K562 (cell line): ENCODE measurements at regions not wholly inside any gene's neighbourhood (a gene's known extent, or its start where the extent isn't known, plus 50 kb on each side); places are given as distances from the start of the nearest gene placed in this dataset.

Experiments used
- ATAC-seq: fragments of 200-7000 bp; cut with Tn5 transposase; 3 replicates; pipeline ENCODE4 v1.9.1; 2020; ENCODE audit warnings: moderate library complexity
- BruUV-seq: library from RNA; stranded (reverse); fragments of 400-500 nt; replicated peaks from 2 replicates; lab custom pipeline; 2021; lab: Mats Ljungman, UMichigan
- CTCF ChIA-PET: fragments of 300-600 bp; formaldehyde crosslinking; extraction: SDS; loops from one replicate; lab custom pipeline; 2021; ENCODE audit warnings: low intra/inter-chr PET ratio; lab: Yijun Ruan, JAX
- POLR2A ChIA-PET: fragments of 300-600, 350-650 bp; sonication (Branson Sonifier 250); formaldehyde crosslinking; extraction: SDS; loops from one replicate; lab custom pipeline; 2021; ENCODE audit warnings: antibody characterized with exemption, inconsistent platforms; lab: Yijun Ruan, JAX
- DNase-seq, 4 experiments: peaks; one replicate each; pipeline versions ENCODE4 v3.0.0 to v3.0.0-alpha.2; 2011 to 2018; ENCODE audit warnings: low spot score in 3 of 4, mixed read lengths in 3 of 4; ENCODE audit errors: extremely low read depth in 1 of 4
- FAIRE-seq: peaks from 2 replicates; lab custom pipeline; 2011; peaks lifted over from hg19 to GRCh38; lab: Jason Lieb, UNC
- H2AFZ ChIP-seq: 2 replicates; pipeline ENCODE4 v1.6.0; 2011; ENCODE audit warnings: low read depth, low read length, control low read depth, inconsistent platforms
- H3K27ac ChIP-seq: fragments of 200-600 bp; 3 replicates; pipeline ENCODE4 v1.8.0; 2011; ENCODE audit warnings: low read depth, mild to moderate bottlenecking, control low read depth, inconsistent platforms, low read length, moderate library complexity, mixed read lengths; ENCODE audit errors: extremely low read depth
- H3K27me3 ChIP-seq, 2 experiments: fragments of 300-600 bp in 1 of 2; 2 replicates in 1 of 2; 3 replicates in 1 of 2; pipeline versions ENCODE4 v1.6.0 to v1.8.0; 2011; ENCODE audit warnings: inconsistent platforms in 2 of 2, low read length in 2 of 2, mild to moderate bottlenecking in 1 of 2, mixed read lengths in 1 of 2, moderate library complexity in 1 of 2; ENCODE audit not compliant: control insufficient read depth in 2 of 2, insufficient read depth in 2 of 2
- H3K36me3 ChIP-seq: fragments of 300-600 bp; 3 replicates; pipeline ENCODE4 v1.8.0; 2011; ENCODE audit warnings: mild to moderate bottlenecking, low read length, inconsistent platforms; ENCODE audit not compliant: control insufficient read depth, insufficient read depth
- H3K4me1 ChIP-seq, 2 experiments: fragments of 200-600 bp in 1 of 2; replicated peaks in 1 of 2; 2 replicates in 1 of 2; 3 replicates in 1 of 2; pipeline versions ENCODE4 v1.5.1 to v1.8.0; 2011; ENCODE audit warnings: inconsistent platforms in 2 of 2, low read length in 2 of 2, mild to moderate bottlenecking in 1 of 2, mixed read lengths in 1 of 2, moderate library complexity in 1 of 2; ENCODE audit not compliant: control insufficient read depth in 2 of 2, insufficient read depth in 2 of 2
- H3K4me2 ChIP-seq: 2 replicates; pipeline ENCODE4 v1.6.1; 2011; ENCODE audit warnings: low read length, control low read depth, inconsistent platforms, mixed read lengths; ENCODE audit not compliant: insufficient read depth
- H3K4me3 ChIP-seq: fragments of 200-600 bp; sonication (generic), shearing (Covaris generic); 2 replicates; pipeline ENCODE4 v1.5.1; 2016; ENCODE audit warnings: control low read depth, inconsistent platforms
- H3K79me2 ChIP-seq: fragments of 200-600 bp; 3 replicates; pipeline ENCODE4 v1.8.0; 2011; ENCODE audit warnings: low read length, inconsistent platforms; ENCODE audit not compliant: control insufficient read depth, insufficient read depth
- H3K9ac ChIP-seq, 2 experiments: 2 replicates each; pipeline versions ENCODE4 v1.6.0 to v1.6.1; 2011; ENCODE audit warnings: low read depth in 2 of 2, low read length in 2 of 2, control low read depth in 1 of 2, inconsistent platforms in 1 of 2, mild to moderate bottlenecking in 1 of 2, mixed read lengths in 1 of 2; ENCODE audit not compliant: insufficient read depth in 1 of 2
- H3K9me1 ChIP-seq: one replicate; pipeline ENCODE4 v1.6.0; 2011; ENCODE audit warnings: inconsistent platforms, mild to moderate bottlenecking, low read length, moderate library complexity; ENCODE audit not compliant: control insufficient read depth, insufficient read depth
- H3K9me3 ChIP-seq: replicated peaks from 2 replicates; pipeline ENCODE4 v1.5.1; 2011; ENCODE audit warnings: low read depth, low read length, inconsistent platforms; ENCODE audit not compliant: control insufficient read depth, insufficient read depth
- H4K20me1 ChIP-seq: replicated peaks from 2 replicates; pipeline ENCODE4 v1.6.1; 2011; ENCODE audit warnings: low read length, inconsistent platforms, mixed read lengths; ENCODE audit not compliant: control insufficient read depth, insufficient read depth
- LARP7 ChIP-seq: fragments of 450-650 bp; IDR thresholded peaks from 2 replicates; pipeline ENCODE4 v1.6.1; 2016
- MYC ChIP-seq, 2 experiments: fragments of 250-450 bp in 1 of 2; sonication (Bioruptor Pico) in 1 of 2; IDR thresholded peaks; 2 replicates each; pipeline versions ENCODE4 v1.5.1 to v1.6.1; 2012 to 2021; ENCODE audit warnings: low read depth in 2 of 2, borderline replicate concordance in 1 of 2, improper control_type of control experiment in 1 of 2, low read length in 1 of 2, mild to moderate bottlenecking in 1 of 2, moderate library complexity in 1 of 2
- NFIC ChIP-seq: fragments of 450-650 bp; IDR thresholded peaks from 2 replicates; pipeline ENCODE4 v1.6.1; 2017; ENCODE audit warnings: mild to moderate bottlenecking, inconsistent platforms
- NFIX ChIP-seq: fragments of 250-450 bp; sonication (Bioruptor Pico); IDR thresholded peaks from 2 replicates; pipeline ENCODE4 v1.4.0; 2020; ENCODE audit warnings: low read depth, mild to moderate bottlenecking, moderate library complexity
- ZBED1 ChIP-seq: IDR thresholded peaks from 2 replicates; pipeline ENCODE4 v1.6.1; 2014
- ZNF316 ChIP-seq: fragments of 450-650 bp; IDR thresholded peaks from 2 replicates; pipeline ENCODE4 v1.6.1; 2016
- WGBS: fragments of 100-300 bp; shearing (Covaris generic); methylation state at CpG from one replicate; pipeline ENCODE4 v1.1.6; 2016; ENCODE audit warnings: low coverage, mixed read lengths; ENCODE audit not compliant: insufficient coverage; ENCODE audit errors: missing lambda C conversion rate; 5-methylcytosine and 5-hydroxymethylcytosine counted together
- in situ Hi-C: fragments of 300-500 bp; cut with MboI; formaldehyde crosslinking; loops from 4 replicates; pipeline ENCODE4 v1.15.0; 2018; ENCODE audit warnings: inconsistent platforms, mixed read lengths
- intact Hi-C: fragments of 100-400 bp; cut with micrococcal nuclease; formaldehyde crosslinking; loops from 2 replicates; pipeline ENCODE4 v1.14.2; 2022
- TF ChIP-seq, protein P1 (sequence below): fragments of 450-650 bp; IDR thresholded peaks from 2 replicates; pipeline ENCODE4 v1.6.1; 2016; ENCODE audit warnings: low read depth, mild to moderate bottlenecking, moderate library complexity
- TF ChIP-seq, protein P2 (sequence below): fragments of 450-650 bp; IDR thresholded peaks from 2 replicates; pipeline ENCODE4 v1.6.1; 2014; ENCODE audit warnings: low read depth, mild to moderate bottlenecking, moderate library complexity, borderline replicate concordance
- TF ChIP-seq, protein P3 (sequence below): IDR thresholded peaks from 2 replicates; pipeline ENCODE4 v1.6.1; 2011; ENCODE audit warnings: borderline replicate concordance, low read depth, mild to moderate bottlenecking, moderate library complexity, low read length; ENCODE audit not compliant: insufficient read depth, poor library complexity, severe bottlenecking
- TF ChIP-seq, protein P4 (sequence below): fragments of 450-650 bp; IDR thresholded peaks from 2 replicates; pipeline ENCODE4 v1.6.1; 2017; ENCODE audit warnings: antibody characterized with exemption

DNA sequence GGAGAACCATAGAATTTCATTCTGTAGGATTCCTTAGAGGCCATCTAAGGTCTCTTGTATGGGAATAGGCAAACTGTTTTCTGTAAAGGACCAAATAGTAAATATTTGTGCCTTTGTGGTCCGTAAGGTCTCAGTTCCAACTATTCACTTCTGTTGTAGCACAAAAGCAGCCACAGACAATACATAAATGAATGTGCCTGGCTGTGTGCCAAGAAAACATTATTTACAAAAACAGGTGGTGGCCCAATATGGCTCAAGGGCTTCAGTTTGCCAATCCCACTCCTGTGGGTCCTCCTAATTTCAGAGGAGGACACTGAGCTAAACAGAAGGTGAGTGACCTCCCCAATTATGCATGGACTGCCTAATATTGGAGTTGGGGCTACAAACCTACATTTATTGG lies 67.6 kb upstream of the EDEM3 start:
- no peaks in the 10 kb centered on the region for H3K27me3 ChIP-seq
- no peak overlapping the region for H2AFZ ChIP-seq
- intact Hi-C loops (no loop called here), in situ Hi-C loops (no loop called here)
- CTCF ChIA-PET = no interaction called here
- TF ChIP-seq MYC (IDR thresholded peaks at IDR 0.05; ENCODE audit: low read depth, low read length) (no peak), MYC (CRISPR knock-in tag; IDR thresholded peaks at IDR 0.05; ENCODE audit: borderline replicate concordance, low read depth) (no peak), NFIC (peak; percentile 91), NFIX (CRISPR knock-in tag) (peak; percentile 73), ZBED1 (no peak)
- TF ChIP-seq, protein P1, sequence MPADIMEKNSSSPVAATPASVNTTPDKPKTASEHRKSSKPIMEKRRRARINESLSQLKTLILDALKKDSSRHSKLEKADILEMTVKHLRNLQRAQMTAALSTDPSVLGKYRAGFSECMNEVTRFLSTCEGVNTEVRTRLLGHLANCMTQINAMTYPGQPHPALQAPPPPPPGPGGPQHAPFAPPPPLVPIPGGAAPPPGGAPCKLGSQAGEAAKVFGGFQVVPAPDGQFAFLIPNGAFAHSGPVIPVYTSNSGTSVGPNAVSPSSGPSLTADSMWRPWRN = no peak
- BruUV-seq = no TSS peak
- H3K4me3 ChIP-seq = no peak overlapping the region
- H3K4me1 ChIP-seq = no peaks in the 10 kb centered on the region
- peaks cover 35% of the 10 kb centered on the region; the same call in 2 of the 3 replicates for H3K36me3 ChIP-seq
- no peaks in the 10 kb centered on the region for H4K20me1 ChIP-seq
- FAIRE-seq (no peak), DNase-seq (no peak), ATAC-seq (no peak)
- H3K27ac ChIP-seq = no peak overlapping the region
- whole genome bisulfite sequencing = 88% methylated on average over 1 of the region's 1 CpG
- H3K4me2 ChIP-seq = no peak overlapping the region
- POLR2A ChIA-PET = interaction anchor here (2.2 kb wide), 1 partner anchor 10 kb away, joined by 7 read pairs; no protein-coding TSS in a partner anchor
- H3K9me3 ChIP-seq = no peaks in the 10 kb centered on the region
- H3K9me1 ChIP-seq = no peaks in the 10 kb centered on the region
- H3K79me2 ChIP-seq = no peaks in the 10 kb centered on the region
- H3K9ac ChIP-seq = no peak overlapping the region

DNA sequence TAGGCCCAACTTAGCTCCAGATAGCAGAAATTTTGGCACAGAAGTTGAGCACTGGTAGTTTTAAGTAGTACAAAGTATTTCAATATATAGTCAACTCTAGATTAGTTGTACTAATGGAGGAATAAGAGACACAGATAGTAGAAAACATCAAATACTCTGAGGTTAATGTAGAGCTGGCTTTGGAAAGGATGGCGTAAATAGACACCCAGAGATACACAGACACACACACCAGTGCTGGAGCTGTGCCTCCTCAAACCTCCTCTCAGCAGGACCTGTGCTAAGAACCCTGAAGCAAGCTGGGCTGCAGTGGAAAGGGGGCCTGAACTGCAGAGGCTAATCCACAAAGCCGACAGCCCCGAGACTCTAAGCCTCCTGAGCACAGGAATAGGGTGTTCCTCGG lies 67.0 kb upstream of the EDEM3 start:
- BruUV-seq = no TSS peak
- CTCF ChIA-PET = no interaction called here
- Histone ChIP-seq H3K27me3 (no peaks in the 10 kb centered on the region), H2AFZ (no peak overlapping the region), H3K79me2 (no peaks in the 10 kb centered on the region), H3K9ac (no peak overlapping the region), H4K20me1 (no peaks in the 10 kb centered on the region), H3K9me3 (no peaks in the 10 kb centered on the region), H3K36me3 (peaks cover 35% of the 10 kb centered on the region; the same call in 2 of the 3 replicates), H3K4me3 (no peak overlapping the region), H3K9me1 (no peaks in the 10 kb centered on the region), H3K4me1 (no peaks in the 10 kb centered on the region), H3K4me2 (no peak overlapping the region), H3K27ac (no peak overlapping the region)
- intact Hi-C loops (no loop called here), in situ Hi-C loops (no loop called here)
- POLR2A ChIA-PET = interaction anchor here (0.6 to 2.2 kb wide), 2 partner anchors 9 to 148 kb away, joined by 3 to 7 read pairs; no protein-coding TSS in a partner anchor
- no peak for ATAC-seq
- DNase-seq = no peak
- 69% methylated on average over 4 of the region's 4 CpGs for WGBS
- FAIRE-seq = no peak
- TF ChIP-seq, protein P2, sequence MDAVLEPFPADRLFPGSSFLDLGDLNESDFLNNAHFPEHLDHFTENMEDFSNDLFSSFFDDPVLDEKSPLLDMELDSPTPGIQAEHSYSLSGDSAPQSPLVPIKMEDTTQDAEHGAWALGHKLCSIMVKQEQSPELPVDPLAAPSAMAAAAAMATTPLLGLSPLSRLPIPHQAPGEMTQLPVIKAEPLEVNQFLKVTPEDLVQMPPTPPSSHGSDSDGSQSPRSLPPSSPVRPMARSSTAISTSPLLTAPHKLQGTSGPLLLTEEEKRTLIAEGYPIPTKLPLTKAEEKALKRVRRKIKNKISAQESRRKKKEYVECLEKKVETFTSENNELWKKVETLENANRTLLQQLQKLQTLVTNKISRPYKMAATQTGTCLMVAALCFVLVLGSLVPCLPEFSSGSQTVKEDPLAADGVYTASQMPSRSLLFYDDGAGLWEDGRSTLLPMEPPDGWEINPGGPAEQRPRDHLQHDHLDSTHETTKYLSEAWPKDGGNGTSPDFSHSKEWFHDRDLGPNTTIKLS = no peak
- TF ChIP-seq ZNF316 = no peak
- TF ChIP-seq, protein P3, sequence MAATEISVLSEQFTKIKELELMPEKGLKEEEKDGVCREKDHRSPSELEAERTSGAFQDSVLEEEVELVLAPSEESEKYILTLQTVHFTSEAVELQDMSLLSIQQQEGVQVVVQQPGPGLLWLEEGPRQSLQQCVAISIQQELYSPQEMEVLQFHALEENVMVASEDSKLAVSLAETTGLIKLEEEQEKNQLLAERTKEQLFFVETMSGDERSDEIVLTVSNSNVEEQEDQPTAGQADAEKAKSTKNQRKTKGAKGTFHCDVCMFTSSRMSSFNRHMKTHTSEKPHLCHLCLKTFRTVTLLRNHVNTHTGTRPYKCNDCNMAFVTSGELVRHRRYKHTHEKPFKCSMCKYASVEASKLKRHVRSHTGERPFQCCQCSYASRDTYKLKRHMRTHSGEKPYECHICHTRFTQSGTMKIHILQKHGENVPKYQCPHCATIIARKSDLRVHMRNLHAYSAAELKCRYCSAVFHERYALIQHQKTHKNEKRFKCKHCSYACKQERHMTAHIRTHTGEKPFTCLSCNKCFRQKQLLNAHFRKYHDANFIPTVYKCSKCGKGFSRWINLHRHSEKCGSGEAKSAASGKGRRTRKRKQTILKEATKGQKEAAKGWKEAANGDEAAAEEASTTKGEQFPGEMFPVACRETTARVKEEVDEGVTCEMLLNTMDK = no peak
- TF ChIP-seq, protein P4, sequence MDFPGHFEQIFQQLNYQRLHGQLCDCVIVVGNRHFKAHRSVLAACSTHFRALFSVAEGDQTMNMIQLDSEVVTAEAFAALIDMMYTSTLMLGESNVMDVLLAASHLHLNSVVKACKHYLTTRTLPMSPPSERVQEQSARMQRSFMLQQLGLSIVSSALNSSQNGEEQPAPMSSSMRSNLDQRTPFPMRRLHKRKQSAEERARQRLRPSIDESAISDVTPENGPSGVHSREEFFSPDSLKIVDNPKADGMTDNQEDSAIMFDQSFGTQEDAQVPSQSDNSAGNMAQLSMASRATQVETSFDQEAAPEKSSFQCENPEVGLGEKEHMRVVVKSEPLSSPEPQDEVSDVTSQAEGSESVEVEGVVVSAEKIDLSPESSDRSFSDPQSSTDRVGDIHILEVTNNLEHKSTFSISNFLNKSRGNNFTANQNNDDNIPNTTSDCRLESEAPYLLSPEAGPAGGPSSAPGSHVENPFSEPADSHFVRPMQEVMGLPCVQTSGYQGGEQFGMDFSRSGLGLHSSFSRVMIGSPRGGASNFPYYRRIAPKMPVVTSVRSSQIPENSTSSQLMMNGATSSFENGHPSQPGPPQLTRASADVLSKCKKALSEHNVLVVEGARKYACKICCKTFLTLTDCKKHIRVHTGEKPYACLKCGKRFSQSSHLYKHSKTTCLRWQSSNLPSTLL = no peak
- no peak for TF ChIP-seq LARP7
